SU-DHL-6 (cell line): ENCODE measurements at regions not wholly inside any gene's neighbourhood (a gene's known extent, or its start where the extent isn't known, plus 50 kb on each side); places are given as distances from the start of the nearest gene placed in this dataset.

Experiments
- EZH2phosphoT487 ChIP-seq: fragments of 200-600 bp; sonication (generic), shearing (Covaris generic); conservative IDR thresholded peaks from 2 replicates; pipeline ENCODE4 v1.6.1; 2018; ENCODE audit warnings: mild to moderate bottlenecking, antibody characterized with exemption, low read length, moderate library complexity, mixed read lengths
- TF ChIP-seq, protein P1 (sequence below): fragments of 200-600 bp; sonication (generic); IDR thresholded peaks from one replicate; pipeline ENCODE4 v1.5.1; 2017; ENCODE audit warnings: antibody characterized with exemption, mild to moderate bottlenecking, low read length, moderate library complexity; ENCODE audit not compliant: insufficient read depth, poor library complexity, severe bottlenecking

DNA sequence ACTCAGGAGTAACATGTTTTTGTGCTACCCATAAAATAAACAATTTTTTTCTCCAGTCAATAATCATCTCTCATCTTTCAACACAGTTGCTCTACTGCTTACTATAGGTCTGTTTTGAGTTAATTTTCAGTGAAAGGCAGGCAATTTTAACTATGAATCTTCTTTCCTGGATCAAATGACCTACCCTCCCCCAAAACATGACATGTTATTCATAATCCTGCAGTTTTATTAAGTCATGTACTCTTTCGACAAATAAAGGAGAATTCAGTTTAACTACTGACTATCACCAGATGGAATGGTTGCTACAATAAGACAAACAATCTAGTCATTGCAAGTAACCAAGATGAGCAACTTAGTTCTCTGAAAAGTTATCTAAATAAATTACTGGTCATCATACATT, 106.0 kb upstream of the FAR2 start:
- TF ChIP-seq, protein P1, sequence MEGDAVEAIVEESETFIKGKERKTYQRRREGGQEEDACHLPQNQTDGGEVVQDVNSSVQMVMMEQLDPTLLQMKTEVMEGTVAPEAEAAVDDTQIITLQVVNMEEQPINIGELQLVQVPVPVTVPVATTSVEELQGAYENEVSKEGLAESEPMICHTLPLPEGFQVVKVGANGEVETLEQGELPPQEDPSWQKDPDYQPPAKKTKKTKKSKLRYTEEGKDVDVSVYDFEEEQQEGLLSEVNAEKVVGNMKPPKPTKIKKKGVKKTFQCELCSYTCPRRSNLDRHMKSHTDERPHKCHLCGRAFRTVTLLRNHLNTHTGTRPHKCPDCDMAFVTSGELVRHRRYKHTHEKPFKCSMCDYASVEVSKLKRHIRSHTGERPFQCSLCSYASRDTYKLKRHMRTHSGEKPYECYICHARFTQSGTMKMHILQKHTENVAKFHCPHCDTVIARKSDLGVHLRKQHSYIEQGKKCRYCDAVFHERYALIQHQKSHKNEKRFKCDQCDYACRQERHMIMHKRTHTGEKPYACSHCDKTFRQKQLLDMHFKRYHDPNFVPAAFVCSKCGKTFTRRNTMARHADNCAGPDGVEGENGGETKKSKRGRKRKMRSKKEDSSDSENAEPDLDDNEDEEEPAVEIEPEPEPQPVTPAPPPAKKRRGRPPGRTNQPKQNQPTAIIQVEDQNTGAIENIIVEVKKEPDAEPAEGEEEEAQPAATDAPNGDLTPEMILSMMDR, result no peak
- TF ChIP-seq EZH2phosphoT487, result no peak
